OCI-M2 (cell line): ENCODE measurements at regions not wholly inside any gene's neighbourhood (a gene's known extent, or its start where the extent isn't known, plus 50 kb on each side); places are given as distances from the start of the nearest gene placed in this dataset.

ENCODE experiments used
- DNase-seq: peaks from one replicate; lab custom pipeline; 2025; ENCODE audit not compliant: unreplicated experiment; lab: John Stamatoyannopoulos, UW

DNA sequence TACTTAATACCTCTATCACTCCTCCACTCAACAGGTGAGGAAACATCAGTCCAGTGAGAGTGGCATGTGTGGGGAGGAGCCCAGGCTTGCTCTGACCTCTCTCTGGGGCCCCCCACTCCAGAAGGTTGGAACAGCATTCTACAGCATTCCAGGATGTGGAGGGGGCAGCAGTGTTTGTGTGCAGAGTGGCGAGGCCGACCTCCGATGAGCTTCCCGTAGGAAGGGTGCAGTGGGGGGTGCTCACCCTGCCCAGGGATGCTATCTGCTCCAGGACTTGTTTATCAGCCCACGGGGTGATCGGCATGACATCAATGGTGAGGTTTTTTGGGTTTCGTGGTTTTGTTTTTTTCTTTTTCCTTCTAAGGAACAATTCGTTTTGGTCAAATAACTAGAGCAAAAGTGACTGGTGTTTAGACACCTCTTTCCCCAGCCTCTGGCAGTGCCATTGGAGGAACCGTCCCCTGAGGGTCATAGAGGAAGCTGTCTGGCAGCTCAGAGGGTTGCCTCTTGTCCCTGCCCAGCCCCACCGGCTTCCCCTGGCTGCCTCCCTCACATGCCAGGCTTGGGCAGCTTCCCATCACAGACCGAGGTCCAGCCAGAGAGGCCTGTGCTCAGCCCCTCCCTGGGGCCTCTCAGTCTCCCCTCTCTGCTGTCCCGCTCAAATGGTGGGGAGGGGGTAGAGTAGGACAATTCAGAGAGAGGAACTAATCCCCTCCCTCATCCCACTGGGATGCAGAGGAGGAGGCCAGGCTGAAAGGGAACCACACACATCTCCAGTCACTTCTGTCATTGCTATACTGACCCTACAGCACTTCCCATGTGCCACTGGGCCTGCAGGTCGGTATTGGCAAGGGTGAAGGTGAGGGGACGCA lies 96.5 kb downstream of the ZFP36L2 start:
- DNase-seq: no peak

DNA sequence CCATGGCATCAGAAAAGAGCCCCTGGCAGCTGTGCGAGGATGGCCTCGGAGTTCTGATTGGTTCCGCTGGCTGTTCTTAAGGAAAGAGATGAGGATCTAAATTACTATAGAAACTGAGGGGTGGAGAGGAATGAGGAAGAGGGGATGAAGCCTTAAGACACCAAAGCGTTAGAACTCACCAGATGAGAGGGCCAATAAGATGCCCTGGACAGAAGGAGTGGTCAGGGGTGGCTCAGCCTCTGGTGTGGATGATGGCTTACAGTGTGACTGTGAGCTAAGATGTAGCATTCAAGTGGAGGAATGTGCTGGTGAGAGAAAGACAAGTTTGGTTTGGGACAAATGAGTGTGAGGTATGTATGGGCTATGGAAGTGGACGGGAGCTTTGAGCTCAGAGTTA lies 97.8 kb downstream of the ZFP36L2 start:
- DNase-seq: no peak

- no peak for DNase-seq
Observed at GRCh38 chr2:43127941-43128558, 98.4 kb downstream of the ZFP36L2 start.

GRCh38 chr2:43127208-43127940 lies 99.0 kb downstream of the ZFP36L2 start:
- no peak for DNase-seq

GRCh38 chr2:43126817-43127207 lies 99.6 kb downstream of the ZFP36L2 start:
- DNase-seq: no peak

- DNase-seq: no peak
Observed at GRCh38 chr2:43125090-43125998, 101.1 kb downstream of the ZFP36L2 start.

GRCh38 chr2:43124687-43125057 lies 101.7 kb downstream of the ZFP36L2 start:
- no peak for DNase-seq

GRCh38 chr2:43123981-43124686 lies 102.3 kb downstream of the ZFP36L2 start:
- DNase-seq: no peak

DNA sequence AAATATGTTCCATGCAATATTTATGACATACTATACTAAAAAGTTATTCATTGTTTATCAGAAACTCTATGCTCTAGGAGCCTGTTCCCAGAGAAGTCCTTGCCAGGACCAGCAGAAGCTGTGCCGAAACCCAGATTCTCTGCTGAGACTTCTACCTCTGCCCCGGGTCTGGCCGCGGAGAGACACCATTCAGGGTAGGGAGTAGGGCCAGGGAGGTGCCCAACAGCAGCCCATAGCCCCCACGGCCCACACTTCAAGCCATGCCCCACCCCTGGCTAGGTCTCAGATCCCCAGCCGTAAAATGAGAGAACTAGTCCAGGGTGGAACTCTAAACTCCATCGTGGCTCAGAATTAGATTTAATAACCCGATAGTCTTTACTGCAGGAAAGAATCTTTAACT lies 102.9 kb downstream of the ZFP36L2 start:
- no peak for DNase-seq

- DNase-seq: no peak
Observed at GRCh38 chr2:43123028-43123427, 103.4 kb downstream of the ZFP36L2 start.

DNA sequence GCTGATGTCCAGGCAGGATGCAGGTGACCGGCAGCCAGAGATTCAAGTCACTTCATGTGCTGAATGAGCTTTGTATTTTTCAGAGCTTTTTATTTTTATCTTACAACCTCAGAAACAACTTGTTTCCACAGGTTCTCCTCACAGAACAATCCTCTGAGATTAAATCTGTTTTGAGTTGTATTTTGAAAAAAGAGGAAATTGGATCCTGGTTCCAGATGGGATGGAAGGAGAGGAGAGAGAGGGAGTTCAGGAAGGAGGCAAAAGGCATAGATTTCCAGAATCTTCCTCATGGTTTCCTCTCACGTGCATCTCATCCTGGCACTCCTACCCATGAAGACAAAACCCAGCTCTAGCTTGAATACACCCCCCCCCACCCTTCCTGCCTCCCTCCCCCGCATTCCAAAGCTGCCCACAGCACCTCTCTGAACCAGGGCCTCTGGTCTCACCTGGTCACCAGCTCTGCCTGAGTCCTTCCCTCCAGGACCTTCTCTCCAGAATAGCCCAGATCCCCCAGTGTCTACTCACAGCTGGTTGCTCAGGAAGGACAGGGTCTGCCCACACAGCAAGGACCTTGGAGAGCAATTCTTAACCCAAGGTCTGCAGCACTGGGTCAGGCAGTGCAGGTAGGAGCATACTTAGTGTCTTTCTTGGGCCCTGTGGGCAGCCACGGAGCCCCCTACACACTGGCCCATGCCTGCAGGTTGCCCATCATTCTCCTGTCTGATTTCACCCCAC lies 104.7 kb downstream of the ZFP36L2 start:
- DNase-seq: no peak

- no peak for DNase-seq
Observed at GRCh38 chr2:43119303-43119702, 107.1 kb downstream of the ZFP36L2 start.

DNA sequence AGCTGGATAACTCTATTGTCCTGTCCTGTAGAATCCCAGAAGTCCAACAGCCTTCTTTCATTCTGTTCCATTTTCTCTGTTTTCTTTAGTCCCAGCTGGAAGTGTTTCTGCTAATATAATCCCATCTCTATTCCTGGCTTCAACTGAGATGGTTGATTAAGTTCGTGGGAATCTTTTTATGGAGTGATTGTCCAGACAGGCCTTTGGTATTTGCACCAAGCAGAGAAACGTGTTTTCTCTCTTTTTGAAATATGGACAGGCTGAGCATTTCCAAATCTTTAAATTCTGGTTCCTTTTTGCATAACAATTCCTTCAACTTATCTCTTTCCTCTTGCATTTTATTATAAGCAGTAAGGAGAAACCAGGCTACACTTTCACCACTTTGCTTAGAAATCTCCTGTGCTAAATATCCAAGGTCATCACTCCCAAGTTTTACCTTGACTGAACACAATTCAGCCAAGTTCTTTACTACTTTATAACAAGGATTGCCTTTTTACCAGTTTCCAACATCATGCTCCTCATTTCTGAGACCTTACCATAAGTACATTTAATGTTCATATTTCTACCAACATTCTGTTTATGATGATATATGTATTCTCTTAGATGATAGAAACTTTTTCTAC lies 108.8 kb downstream of the ZFP36L2 start:
- no peak for DNase-seq

GRCh38 chr2:43116988-43117387 lies 109.4 kb downstream of the ZFP36L2 start:
- no peak for DNase-seq

DNA sequence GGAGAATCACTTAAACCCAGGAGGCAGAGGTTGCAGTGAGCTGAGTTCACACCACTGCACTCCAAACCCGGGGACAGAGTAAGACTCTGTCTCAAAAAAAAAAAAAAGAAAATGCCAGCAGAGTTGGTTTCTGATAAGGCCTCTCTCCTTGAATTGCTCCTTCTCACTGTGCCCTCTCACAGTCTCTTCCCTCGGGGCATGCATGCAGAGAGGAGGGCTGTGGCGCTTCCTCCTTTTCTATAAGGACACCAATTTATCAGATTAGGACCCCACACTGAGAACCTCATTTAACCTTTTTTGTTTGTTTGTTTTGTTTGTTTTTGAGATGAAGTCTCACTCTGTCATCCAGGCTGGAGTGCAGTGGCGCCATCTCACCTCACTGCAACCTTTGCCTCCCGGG lies 110.5 kb downstream of the ZFP36L2 start:
- DNase-seq: no peak

GRCh38 chr2:43114210-43114609 lies 112.2 kb downstream of the ZFP36L2 start:
- no peak for DNase-seq

GRCh38 chr2:43111788-43112554 lies 114.4 kb downstream of the ZFP36L2 start:
- no peak for DNase-seq

DNA sequence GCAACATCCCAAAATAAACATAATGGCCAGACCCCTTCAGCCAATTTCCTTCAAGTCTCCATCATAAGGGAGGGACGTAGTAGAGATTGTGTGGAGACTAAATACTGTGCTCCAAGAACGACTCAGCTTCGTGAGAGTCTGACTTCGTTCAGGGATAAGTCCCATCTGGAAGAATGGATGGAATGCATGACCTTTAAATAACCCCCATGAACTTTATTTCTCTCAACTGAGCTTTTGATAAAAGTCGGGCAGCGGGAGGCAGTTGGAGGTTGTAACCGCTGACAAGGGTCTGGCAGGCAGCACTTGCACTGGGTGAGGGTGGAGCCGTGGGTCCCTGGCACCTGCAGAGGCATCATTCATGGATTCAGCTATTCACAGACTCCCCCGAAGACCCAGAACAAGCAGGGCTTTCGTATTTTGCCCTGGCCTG lies 115.9 kb downstream of the ZFP36L2 start:
- DNase-seq: no peak
